Activated naive CD4-positive, alpha-beta T cell treated with anti-CD3 and anti-CD28 coated beads, Interleukin-2, amount 50 U/mL, for 72 hours (primary cell): ENCODE measurements at regions not wholly inside any gene's neighbourhood (a gene's known extent, or its start where the extent isn't known, plus 50 kb on each side); places are given as distances from the start of the nearest gene placed in this dataset.

Experiments used
- ATAC-seq, 2 donors: fragments of 150-1000 bp; cut with Tn5 transposase; 2 replicates each; pipeline ENCODE4 v1.10.0; 2021; ENCODE audit warnings: mild to moderate bottlenecking in 2 of 2, moderate library complexity in 2 of 2
- DNase-seq, 2 donors: peaks; one replicate each; pipeline ENCODE4 v3.0.0; 2021 to 2022; ENCODE audit warnings: low spot score in 2 of 2
- H3K27ac Mint-ChIP-seq, 2 donors: one replicate each; pipeline ENCODE4 v1.8.0; 2022; ENCODE audit warnings: mild to moderate bottlenecking in 2 of 2, mixed read lengths in 2 of 2
- H3K36me3 Mint-ChIP-seq, 2 donors: one replicate each; pipeline ENCODE4 v1.8.0; 2022; ENCODE audit warnings: mixed read lengths in 2 of 2
- H3K9me3 Mint-ChIP-seq, 2 donors: one replicate each; pipeline ENCODE4 v1.8.0; 2022; ENCODE audit warnings: mixed read lengths in 2 of 2

- Mint-ChIP-seq H3K36me3 (no peaks in the 10 kb centered on the region), H3K27ac (no peak overlapping the region), H3K9me3 (no peaks in the 10 kb centered on the region)
- ATAC-seq (no peak), DNase-seq (no peak)
Observed at GRCh38 chr3:106810300-106810875, 566.9 kb upstream of the CCDC54 start.

GRCh38 chr3:106811376-106811775, 565.9 kb upstream of the CCDC54 start:
- H3K36me3 Mint-ChIP-seq, result no peaks in the 10 kb centered on the region
- no peak for ATAC-seq
- no peaks in the 10 kb centered on the region for H3K9me3 Mint-ChIP-seq
- no peak for DNase-seq
- H3K27ac Mint-ChIP-seq, result no peak overlapping the region

- Mint-ChIP-seq H3K27ac (no peak overlapping the region), H3K36me3 (no peaks in the 10 kb centered on the region), H3K9me3 (no peaks in the 10 kb centered on the region)
- DNase-seq (no peak), ATAC-seq (no peak)
Observed at GRCh38 chr3:106813742-106814141, 563.5 kb upstream of the CCDC54 start.

- Mint-ChIP-seq H3K27ac (no peak overlapping the region), H3K9me3 (no peaks in the 10 kb centered on the region), H3K36me3 (no peaks in the 10 kb centered on the region)
- DNase-seq (no peak), ATAC-seq (no peak)
Observed at GRCh38 chr3:106814231-106814630, 563.0 kb upstream of the CCDC54 start.

GRCh38 chr3:106816838-106817237, 560.4 kb upstream of the CCDC54 start:
- no peaks in the 10 kb centered on the region for H3K9me3 Mint-ChIP-seq
- no peaks in the 10 kb centered on the region for H3K36me3 Mint-ChIP-seq
- ATAC-seq, result no peak
- H3K27ac Mint-ChIP-seq, result no peak overlapping the region
- DNase-seq, result no peak

- DNase-seq, result no peak
- Mint-ChIP-seq H3K9me3 (no peaks in the 10 kb centered on the region), H3K27ac (no peak overlapping the region), H3K36me3 (no peaks in the 10 kb centered on the region)
- no peak for ATAC-seq
Observed at GRCh38 chr3:106817706-106818105, 559.5 kb upstream of the CCDC54 start.

- H3K36me3 Mint-ChIP-seq, result no peaks in the 10 kb centered on the region
- ATAC-seq, result no peak
Observed at GRCh38 chr3:106819440-106819839, 557.8 kb upstream of the CCDC54 start.

GRCh38 chr3:106820726-106821362, 556.4 kb upstream of the CCDC54 start:
- Mint-ChIP-seq H3K27ac (no peak overlapping the region), H3K9me3 (no peaks in the 10 kb centered on the region)
- no peak for ATAC-seq

More at GRCh38 chr3:106819440-106819839, 557.8 kb upstream of the CCDC54 start:
- DNase-seq, result no peak
- Mint-ChIP-seq H3K27ac (no peak overlapping the region), H3K9me3 (no peaks in the 10 kb centered on the region)

GRCh38 chr3:106821801-106822200, 555.4 kb upstream of the CCDC54 start:
- Mint-ChIP-seq H3K9me3 (no peaks in the 10 kb centered on the region), H3K36me3 (no peaks in the 10 kb centered on the region), H3K27ac (no peak overlapping the region)
- ATAC-seq, result no peak
- no peak for DNase-seq

More at GRCh38 chr3:106820726-106821362, 556.4 kb upstream of the CCDC54 start:
- H3K36me3 Mint-ChIP-seq, result no peaks in the 10 kb centered on the region
- no peak for DNase-seq

GRCh38 chr3:106822204-106822603, 555.0 kb upstream of the CCDC54 start:
- Mint-ChIP-seq H3K9me3 (no peaks in the 10 kb centered on the region), H3K27ac (no peak overlapping the region), H3K36me3 (no peaks in the 10 kb centered on the region)
- ATAC-seq (no peak), DNase-seq (no peak)

- Mint-ChIP-seq H3K36me3 (no peaks in the 10 kb centered on the region), H3K27ac (no peak overlapping the region), H3K9me3 (no peaks in the 10 kb centered on the region)
- DNase-seq, result no peak
- ATAC-seq, result no peak
Observed at GRCh38 chr3:106823701-106824100, 553.5 kb upstream of the CCDC54 start.

- no peaks in the 10 kb centered on the region for H3K36me3 Mint-ChIP-seq
- ATAC-seq (no peak), DNase-seq (no peak)
- no peak overlapping the region for H3K27ac Mint-ChIP-seq
- peaks cover 0 to 6% of the 10 kb centered on the region in 2 donors for H3K9me3 Mint-ChIP-seq
Observed at GRCh38 chr3:106824856-106825255, 552.4 kb upstream of the CCDC54 start.

- ATAC-seq, result no peak
- no peak overlapping the region for H3K27ac Mint-ChIP-seq
- peaks cover 3 to 6% of the 10 kb centered on the region in 2 donors for H3K9me3 Mint-ChIP-seq
- DNase-seq, result no peak
- no peaks in the 10 kb centered on the region for H3K36me3 Mint-ChIP-seq
Observed at GRCh38 chr3:106825962-106826605, 551.2 kb upstream of the CCDC54 start.

- ATAC-seq, result no peak
- no peak for DNase-seq
- Mint-ChIP-seq H3K27ac (no peak overlapping the region), H3K9me3 (peaks cover 6 to 8% of the 10 kb centered on the region in 2 donors), H3K36me3 (no peaks in the 10 kb centered on the region)
Observed at GRCh38 chr3:106826791-106827311, 550.4 kb upstream of the CCDC54 start.

- Mint-ChIP-seq H3K9me3 (peaks cover 14 to 16% of the 10 kb centered on the region in 2 donors), H3K36me3 (no peaks in the 10 kb centered on the region), H3K27ac (no peak overlapping the region)
- no peak for ATAC-seq
- DNase-seq, result no peak
Observed at GRCh38 chr3:106827515-106828213, 549.6 kb upstream of the CCDC54 start.

GRCh38 chr3:106829206-106829605, 548.0 kb upstream of the CCDC54 start:
- DNase-seq (no peak), ATAC-seq (no peak)
- Mint-ChIP-seq H3K27ac (no peak overlapping the region), H3K9me3 (peaks cover 14 to 19% of the 10 kb centered on the region in 2 donors), H3K36me3 (no peaks in the 10 kb centered on the region)

- Mint-ChIP-seq H3K27ac (no peak overlapping the region), H3K36me3 (no peaks in the 10 kb centered on the region), H3K9me3 (peaks cover 14 to 19% of the 10 kb centered on the region in 2 donors)
- DNase-seq (no peak), ATAC-seq (no peak)
Observed at GRCh38 chr3:106830334-106830733, 546.9 kb upstream of the CCDC54 start.
